Kidney (tissue), 13 donors: ENCODE measurements at regions not wholly inside any gene's neighbourhood (a gene's known extent, or its start where the extent isn't known, plus 50 kb on each side); places are given as distances from the start of the nearest gene placed in this dataset.

ENCODE experiments used
- DNase-seq, 5 donors: peaks; one replicate each; pipeline ENCODE4 v3.0.0-alpha.2; 2013 to 2020
- FAIRE-seq: peaks from 2 replicates; lab custom pipeline; 2012; peaks lifted over from hg19 to GRCh38; lab: Jason Lieb, UNC
- H3K27ac ChIP-seq, 2 donors: one replicate each; pipeline ENCODE4 v1.7.0; 2013; ENCODE audit warnings: low read depth in 2 of 2, low read length in 2 of 2, inconsistent platforms in 1 of 2
- H3K27me3 ChIP-seq: one replicate; pipeline ENCODE4 v1.7.1; 2013; ENCODE audit warnings: low read length, inconsistent platforms; ENCODE audit not compliant: control insufficient read depth, insufficient read depth
- H3K36me3 ChIP-seq, 3 donors: one replicate each; pipeline versions ENCODE4 v1.7.0 to v1.7.1; 2013; ENCODE audit warnings: low read length in 3 of 3, control low read depth in 1 of 3, inconsistent platforms in 1 of 3; ENCODE audit not compliant: insufficient read depth in 3 of 3, control insufficient read depth in 2 of 3
- H3K4me1 ChIP-seq, 3 donors: one replicate each; pipeline versions ENCODE4 v1.7.0 to v1.7.1; 2013; ENCODE audit warnings: low read length in 3 of 3, inconsistent platforms in 1 of 3, low read depth in 1 of 3; ENCODE audit not compliant: control insufficient read depth in 2 of 3, insufficient read depth in 2 of 3
- H3K4me3 ChIP-seq, 3 donors: one replicate each; pipeline versions ENCODE4 v1.7.0 to v1.8.1; 2013; ENCODE audit warnings: low read length in 3 of 3, control low read depth in 1 of 3, inconsistent platforms in 1 of 3
- H3K9ac ChIP-seq, 3 donors: one replicate each; pipeline versions ENCODE4 v1.7.0 to v1.7.1; 2013; ENCODE audit warnings: low read length in 3 of 3, control low read depth in 1 of 3, inconsistent platforms in 1 of 3
- H3K9me3 ChIP-seq, 3 donors: one replicate each; pipeline versions ENCODE4 v1.7.0 to v1.7.1; 2013; ENCODE audit warnings: low read length in 3 of 3, control low read depth in 1 of 3, inconsistent platforms in 1 of 3; ENCODE audit not compliant: control insufficient read depth in 2 of 3, insufficient read depth in 1 of 3
- CTCF ChIP-seq: IDR thresholded peaks from 3 replicates; pipeline ENCODE4 v1.5.1; 2012; ENCODE audit warnings: mild to moderate bottlenecking, moderate library complexity, borderline replicate concordance; ENCODE audit not compliant: insufficient read depth; ENCODE audit errors: extremely low read depth
- intact Hi-C: fragments of 100-400 bp; cut with DNase I; formaldehyde crosslinking; loops from one replicate; pipeline ENCODE4 v1.11.1; 2022
- donor health status: control.
- donor health status: control.
- donor health status: control.
- donor health status: control.
- donor health status: control.
- donor health status: DM: yes; HTN: yes; CAD: no.
- donor health status: Normal renal cell carcinoma (clear cell type).

- intact Hi-C loops: no loop called here
- no peak for DNase-seq
Measured at GRCh38 chr12:19897900-19898408, 458.7 kb downstream of the AEBP2 start.

GRCh38 chr12:19901841-19902240 lies 462.5 kb downstream of the AEBP2 start:
- no peak overlapping the region for H3K27ac ChIP-seq
- intact Hi-C loops: no loop called here
- H3K4me1 ChIP-seq: no peaks in the 10 kb centered on the region
- no peaks in the 10 kb centered on the region for H3K9me3 ChIP-seq
- H3K27me3 ChIP-seq: no peaks in the 10 kb centered on the region
- DNase-seq: no peak
- no peak overlapping the region for H3K9ac ChIP-seq
- no peaks in the 10 kb centered on the region for H3K36me3 ChIP-seq
- no peak overlapping the region for H3K4me3 ChIP-seq
- FAIRE-seq: peak; percentile 29
- no peak for TF ChIP-seq CTCF

More at GRCh38 chr12:19897900-19898408, 458.7 kb downstream of the AEBP2 start:
- Histone ChIP-seq H3K27ac (no peak overlapping the region), H3K4me1 (no peaks in the 10 kb centered on the region), H3K9ac (no peak overlapping the region), H3K36me3 (no peaks in the 10 kb centered on the region), H3K27me3 (no peaks in the 10 kb centered on the region), H3K4me3 (no peak overlapping the region), H3K9me3 (no peaks in the 10 kb centered on the region)
- TF ChIP-seq CTCF: no peak
- FAIRE-seq: no peak

GRCh38 chr12:19904819-19905218 lies 463.5 kb upstream of the PDE3A start:
- DNase-seq (no peak), FAIRE-seq (no peak)
- H3K9me3 ChIP-seq: no peaks in the 10 kb centered on the region
- H3K27me3 ChIP-seq: no peaks in the 10 kb centered on the region
- no peaks in the 10 kb centered on the region for H3K4me1 ChIP-seq
- no peak overlapping the region for H3K4me3 ChIP-seq
- no peaks in the 10 kb centered on the region for H3K36me3 ChIP-seq
- no peak overlapping the region for H3K27ac ChIP-seq
- intact Hi-C loops: no loop called here
- no peak for TF ChIP-seq CTCF
- no peak overlapping the region for H3K9ac ChIP-seq

GRCh38 chr12:19908830-19909229 lies 459.5 kb upstream of the PDE3A start:
- Histone ChIP-seq H3K9ac (no peak overlapping the region), H3K27me3 (no peaks in the 10 kb centered on the region), H3K36me3 (no peaks in the 10 kb centered on the region), H3K27ac (no peak overlapping the region), H3K4me1 (peaks cover 0 to 4% (median 0%) of the 10 kb centered on the region in 3 donors), H3K4me3 (no peak overlapping the region), H3K9me3 (no peaks in the 10 kb centered on the region)
- intact Hi-C loops: no loop called here
- no peak for TF ChIP-seq CTCF
- FAIRE-seq (no peak), DNase-seq (no peak)
